NAMALWA (cell line): ENCODE measurements at regions not wholly inside any gene's neighbourhood (a gene's known extent, or its start where the extent isn't known, plus 50 kb on each side); places are given as distances from the start of the nearest gene placed in this dataset.
"Not testable (repeated sequence)": the region's sequence is repeated elsewhere in the genome, so short reads cannot be mapped to it uniquely, and the experiment has no call there.

Experiments used
- DNase-seq: peaks from one replicate; pipeline ENCODE4 v3.0.0-alpha.2; 2015; ENCODE audit warnings: low spot score

- not testable (repeated sequence) for DNase-seq
These were observed 60.5 kb downstream of the AREG start for GRCh38 chr4:74505355-74505978.

GRCh38 chr4:74509363-74509762 is 64.4 kb downstream of the AREG start:
- peak; percentile 5 for DNase-seq

- no peak for DNase-seq
These were observed 71.4 kb downstream of the AREG start for GRCh38 chr4:74516303-74516702.

GRCh38 chr4:74517996-74518395 is 73.1 kb downstream of the AREG start:
- DNase-seq: no peak

GRCh38 chr4:74522251-74522991 is 77.5 kb downstream of the AREG start:
- DNase-seq: no peak

GRCh38 chr4:74523096-74523495 is 78.2 kb downstream of the AREG start:
- no peak for DNase-seq

- no peak for DNase-seq
These were observed 80.0 kb downstream of the AREG start for GRCh38 chr4:74524985-74525384.

- no peak for DNase-seq
These were observed 82.1 kb downstream of the AREG start for GRCh38 chr4:74527049-74527448.

GRCh38 chr4:74528178-74528577 is 83.2 kb downstream of the AREG start:
- DNase-seq: no peak

GRCh38 chr4:74529284-74530041 is 84.5 kb downstream of the AREG start:
- DNase-seq: no peak

- peak; percentile 73 for DNase-seq
These were observed 87.2 kb downstream of the AREG start for GRCh38 chr4:74531963-74532794.

GRCh38 chr4:74534121-74534520 is 89.2 kb downstream of the AREG start:
- no peak for DNase-seq

GRCh38 chr4:74534936-74535335 is 90.0 kb downstream of the AREG start:
- DNase-seq: no peak

- no peak for DNase-seq
These were observed 90.6 kb downstream of the AREG start for GRCh38 chr4:74535512-74535911.

- DNase-seq: no peak
These were observed 91.6 kb downstream of the AREG start for GRCh38 chr4:74536557-74536956.

GRCh38 chr4:74537459-74537858 is 92.5 kb downstream of the AREG start:
- DNase-seq: no peak

- no peak for DNase-seq
These were observed 94.3 kb downstream of the AREG start for GRCh38 chr4:74539044-74539790.

- DNase-seq: no peak
These were observed 95.3 kb downstream of the AREG start for GRCh38 chr4:74540193-74540592.

GRCh38 chr4:74541667-74542066 is 96.7 kb downstream of the AREG start:
- no peak for DNase-seq

GRCh38 chr4:74543231-74543781 is 98.4 kb downstream of the AREG start:
- no peak for DNase-seq

GRCh38 chr4:74543983-74544382 is 99.0 kb downstream of the AREG start:
- DNase-seq: no peak
